IMR-90 (cell line): ENCODE measurements at regions not wholly inside any gene's neighbourhood (a gene's known extent, or its start where the extent isn't known, plus 50 kb on each side); places are given as distances from the start of the nearest gene placed in this dataset.

Experiments used
- ATAC-seq: fragments of 200-7000 bp; cut with Tn5 transposase; 2 replicates; pipeline ENCODE4 v1.9.1; 2020; ENCODE audit warnings: low read depth, mild to moderate bottlenecking, moderate library complexity
- BruUV-seq: library from RNA; stranded (reverse); fragments of 400-500 nt; replicated peaks from 2 replicates; lab custom pipeline; 2021; lab: Mats Ljungman, UMichigan
- CTCF ChIA-PET: fragments of 300-600 bp; formaldehyde crosslinking; extraction: SDS; loops from one replicate; lab custom pipeline; 2021; ENCODE audit warnings: antibody characterized with exemption; lab: Yijun Ruan, JAX
- POLR2A ChIA-PET: fragments of 300-600 bp; sonication (Branson Sonifier 250); formaldehyde crosslinking; loops from one replicate; lab custom pipeline; 2022; ENCODE audit warnings: antibody characterized with exemption; ENCODE audit not compliant: unreplicated experiment; lab: Charles Lee
- DNase-seq: peaks from one replicate; pipeline ENCODE4 v3.0.0; 2013
- H2AFZ ChIP-seq: replicated peaks from 2 replicates; pipeline ENCODE3; 2013; ENCODE audit warnings: low read length, mild to moderate bottlenecking; ENCODE audit not compliant: poor library complexity
- H2AK5ac ChIP-seq: 2 replicates; pipeline ENCODE4 v1.6.1; 2013; ENCODE audit warnings: low read depth, low read length, inconsistent platforms
- H2AK9ac ChIP-seq: replicated peaks from 2 replicates; pipeline ENCODE3; 2013; ENCODE audit warnings: mild to moderate bottlenecking, low read depth, low read length, moderate library complexity; ENCODE audit not compliant: poor library complexity
- H2BK120ac ChIP-seq: 2 replicates; pipeline ENCODE4 v1.6.1; 2013; ENCODE audit warnings: low read depth, low read length, inconsistent platforms
- H2BK15ac ChIP-seq: 3 replicates; pipeline ENCODE4 v1.6.1; 2013; ENCODE audit warnings: low read depth, low read length, inconsistent platforms
- H2BK20ac ChIP-seq: 2 replicates; pipeline ENCODE4 v1.6.1; 2013; ENCODE audit warnings: low read depth, mild to moderate bottlenecking, inconsistent platforms, low read length, moderate library complexity
- H2BK5ac ChIP-seq: 2 replicates; pipeline ENCODE4 v1.6.1; 2013; ENCODE audit warnings: mild to moderate bottlenecking, low read depth, low read length, inconsistent platforms; ENCODE audit not compliant: poor library complexity, severe bottlenecking
- H3K14ac ChIP-seq: replicated peaks from 2 replicates; pipeline ENCODE4 v1.6.1; 2013; ENCODE audit warnings: low read depth, low read length, inconsistent platforms
- H3K18ac ChIP-seq: 2 replicates; pipeline ENCODE4 v1.6.1; 2013; ENCODE audit warnings: low read depth, low read length, control low read depth
- H3K23ac ChIP-seq: 2 replicates; pipeline ENCODE4 v1.6.1; 2013; ENCODE audit warnings: low read depth, low read length, inconsistent platforms
- H3K27ac ChIP-seq: 2 replicates; pipeline ENCODE4 v1.5.1; 2013; ENCODE audit warnings: mild to moderate bottlenecking, control low read depth, low read length; ENCODE audit not compliant: insufficient read depth
- H3K27me3 ChIP-seq: 2 replicates; pipeline ENCODE4 v1.6.1; 2013; ENCODE audit warnings: low read length; ENCODE audit not compliant: control insufficient read depth, insufficient read depth
- H3K36me3 ChIP-seq: 2 replicates; pipeline ENCODE4 v1.6.1; 2013; ENCODE audit warnings: low read length, mixed read lengths; ENCODE audit not compliant: control insufficient read depth, insufficient read depth
- H3K4ac ChIP-seq: 2 replicates; pipeline ENCODE4 v1.6.1; 2013; ENCODE audit warnings: low read depth, low read length, inconsistent platforms
- H3K4me1 ChIP-seq: 2 replicates; pipeline ENCODE4 v1.6.1; 2013; ENCODE audit warnings: low read length, mixed read lengths; ENCODE audit not compliant: control insufficient read depth, insufficient read depth
- H3K4me2 ChIP-seq: 2 replicates; pipeline ENCODE4 v1.6.1; 2013; ENCODE audit warnings: low read depth, mild to moderate bottlenecking, control low read depth, low read length, moderate library complexity
- H3K4me3 ChIP-seq: 2 replicates; pipeline ENCODE4 v1.5.1; 2013; ENCODE audit warnings: low read depth, mild to moderate bottlenecking, control low read depth, low read length, moderate library complexity; ENCODE audit not compliant: insufficient read depth
- H3K56ac ChIP-seq: 2 replicates; pipeline ENCODE4 v1.6.1; 2013; ENCODE audit warnings: low read length, inconsistent platforms; ENCODE audit not compliant: insufficient read depth; ENCODE audit errors: extremely low read depth
- H3K79me1 ChIP-seq, 2 experiments: 2 replicates each; pipeline ENCODE4 v1.6.1; 2013; ENCODE audit warnings: low read length in 2 of 2, inconsistent platforms in 1 of 2, low read depth in 1 of 2
- H3K9ac ChIP-seq: 2 replicates; pipeline ENCODE4 v1.6.1; 2013; ENCODE audit warnings: low read depth, low read length, control low read depth
- H3K9me1 ChIP-seq: 2 replicates; pipeline ENCODE4 v1.6.1; 2013; ENCODE audit warnings: low read length, inconsistent platforms; ENCODE audit not compliant: insufficient read depth
- H3K9me3 ChIP-seq: 2 replicates; pipeline ENCODE4 v1.6.1; 2013; ENCODE audit warnings: low read length; ENCODE audit not compliant: control insufficient read depth, insufficient read depth
- H4K20me1 ChIP-seq: 2 replicates; pipeline ENCODE4 v1.6.1; 2013; ENCODE audit warnings: low read length, inconsistent platforms; ENCODE audit not compliant: insufficient read depth
- H4K5ac ChIP-seq: 2 replicates; pipeline ENCODE4 v1.6.1; 2013; ENCODE audit warnings: mild to moderate bottlenecking, low read depth, low read length, control low read depth
- H4K8ac ChIP-seq, 2 experiments: 2 replicates each; pipeline ENCODE4 v1.6.1; 2013; ENCODE audit warnings: low read depth in 2 of 2, low read length in 2 of 2, control low read depth in 1 of 2, inconsistent platforms in 1 of 2
- H4K91ac ChIP-seq: 2 replicates; pipeline ENCODE4 v1.6.1; 2013; ENCODE audit warnings: low read depth, low read length, inconsistent platforms; ENCODE audit not compliant: insufficient read depth
- CEBPB ChIP-seq: IDR thresholded peaks from 2 replicates; pipeline ENCODE4 v1.6.1; 2012; ENCODE audit warnings: low read depth, low read length, improper control_type of control experiment
- FOS ChIP-seq: fragments of 150-350 bp; IDR thresholded peaks from 2 replicates; pipeline ENCODE4 v1.6.1; 2016; ENCODE audit warnings: low read depth, low read length
- MAFK ChIP-seq: IDR thresholded peaks from 2 replicates; pipeline ENCODE4 v1.6.1; 2012; ENCODE audit warnings: low read depth, low read length, improper control_type of control experiment
- NFE2L2 ChIP-seq: fragments of 150-350 bp; IDR thresholded peaks from 2 replicates; pipeline ENCODE4 v1.6.1; 2016; ENCODE audit warnings: low read depth, mild to moderate bottlenecking, low read length
- RAD21 ChIP-seq: IDR thresholded peaks from 2 replicates; pipeline ENCODE4 v1.6.1; 2012; ENCODE audit warnings: low read length, improper control_type of control experiment
- RFX5 ChIP-seq: IDR thresholded peaks from 2 replicates; pipeline ENCODE4 v1.8.0; 2012; ENCODE audit warnings: low read depth, mild to moderate bottlenecking, low read length, moderate library complexity
- SMC3 ChIP-seq: fragments of 150-350 bp; IDR thresholded peaks from 2 replicates; pipeline ENCODE4 v1.6.1; 2016; ENCODE audit warnings: low read depth, mild to moderate bottlenecking, antibody characterized with exemption, low read length, moderate library complexity
- WGBS, 2 experiments: methylation state at CpG; one replicate each; pipeline versions ENCODE4 v1.1.5 to v1.1.7; 2013; ENCODE audit warnings: missing lambda C conversion rate in 2 of 2; ENCODE audit not compliant: insufficient read length in 1 of 2; ENCODE audit errors: extremely low coverage in 2 of 2; 5-methylcytosine and 5-hydroxymethylcytosine counted together
- dilution Hi-C: fragments of 300-500 bp; cut with HindIII; formaldehyde crosslinking; loops from one replicate; pipeline ENCODE4 v1.14.3; 2018; ENCODE audit warnings: low sequenced_read_pairs; ENCODE audit not compliant: unreplicated experiment
- in situ Hi-C: fragments of 300-500 bp; cut with MboI; formaldehyde crosslinking; loops from 3 replicates; pipeline ENCODE4 v1.14.3; 2019; ENCODE audit warnings: low sequenced_read_pairs, inconsistent platforms, mixed read lengths
- intact Hi-C: fragments of 100-400 bp; cut with micrococcal nuclease; formaldehyde crosslinking; loops from 2 replicates; pipeline ENCODE4 v1.10.0; 2022
- TF ChIP-seq, protein P1 (sequence below): fragments of 150-350 bp; IDR thresholded peaks from 2 replicates; pipeline ENCODE4 v1.6.1; 2016; ENCODE audit warnings: low read depth, mild to moderate bottlenecking, low read length, moderate library complexity, borderline replicate concordance
- TF ChIP-seq, protein P2 (sequence below): conservative IDR thresholded peaks from 2 replicates; pipeline ENCODE4 v1.5.1; 2012; ENCODE audit warnings: mild to moderate bottlenecking, low read depth, low read length, improper control_type of control experiment

DNA sequence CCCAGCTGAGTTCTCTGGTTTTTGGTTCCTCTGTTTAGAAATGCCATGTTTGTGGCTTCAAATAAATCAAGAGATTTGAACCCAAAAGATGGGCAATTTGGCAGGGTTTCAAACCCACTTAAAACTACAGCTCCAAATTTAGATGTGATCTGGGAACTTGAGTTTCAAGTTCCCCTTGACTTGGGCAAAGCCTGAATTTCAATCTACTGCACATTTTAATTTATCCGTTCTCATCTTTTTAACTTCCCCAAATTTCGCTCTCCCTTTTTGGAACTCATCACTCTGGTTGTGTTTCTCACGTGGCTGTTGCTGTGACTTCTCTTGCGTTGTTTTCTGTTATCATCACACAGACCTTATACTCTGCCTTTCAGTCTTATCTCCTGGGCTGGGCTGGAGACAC lies 230.9 kb downstream of the CDC5L start:
- no peak overlapping the region for H4K8ac ChIP-seq
- no peaks in the 10 kb centered on the region for H3K9me1 ChIP-seq
- DNase-seq (no peak), ATAC-seq (no peak)
- dilution Hi-C loops: no loop called here
- intact Hi-C loops: no loop called here
- H3K9me3 ChIP-seq: no peaks in the 10 kb centered on the region
- H2AFZ ChIP-seq: no peak overlapping the region
- H2BK120ac ChIP-seq: no peak overlapping the region
- no peak overlapping the region for H3K27ac ChIP-seq
- no peak overlapping the region for H2AK5ac ChIP-seq
- H2BK5ac ChIP-seq: no peak overlapping the region
- no peak overlapping the region for H2AK9ac ChIP-seq
- peaks cover 51% of the 10 kb centered on the region for H3K27me3 ChIP-seq
- in situ Hi-C loops: no loop called here
- H3K4me3 ChIP-seq: no peak overlapping the region
- H4K20me1 ChIP-seq: no peaks in the 10 kb centered on the region
- TF ChIP-seq NFE2L2 (no peak), FOS (no peak), SMC3 (no peak), RFX5 (no peak), RAD21 (no peak), CEBPB (no peak), MAFK (no peak)
- TF ChIP-seq, protein P1, sequence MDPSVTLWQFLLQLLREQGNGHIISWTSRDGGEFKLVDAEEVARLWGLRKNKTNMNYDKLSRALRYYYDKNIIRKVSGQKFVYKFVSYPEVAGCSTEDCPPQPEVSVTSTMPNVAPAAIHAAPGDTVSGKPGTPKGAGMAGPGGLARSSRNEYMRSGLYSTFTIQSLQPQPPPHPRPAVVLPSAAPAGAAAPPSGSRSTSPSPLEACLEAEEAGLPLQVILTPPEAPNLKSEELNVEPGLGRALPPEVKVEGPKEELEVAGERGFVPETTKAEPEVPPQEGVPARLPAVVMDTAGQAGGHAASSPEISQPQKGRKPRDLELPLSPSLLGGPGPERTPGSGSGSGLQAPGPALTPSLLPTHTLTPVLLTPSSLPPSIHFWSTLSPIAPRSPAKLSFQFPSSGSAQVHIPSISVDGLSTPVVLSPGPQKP: no peak
- TF ChIP-seq, protein P2, sequence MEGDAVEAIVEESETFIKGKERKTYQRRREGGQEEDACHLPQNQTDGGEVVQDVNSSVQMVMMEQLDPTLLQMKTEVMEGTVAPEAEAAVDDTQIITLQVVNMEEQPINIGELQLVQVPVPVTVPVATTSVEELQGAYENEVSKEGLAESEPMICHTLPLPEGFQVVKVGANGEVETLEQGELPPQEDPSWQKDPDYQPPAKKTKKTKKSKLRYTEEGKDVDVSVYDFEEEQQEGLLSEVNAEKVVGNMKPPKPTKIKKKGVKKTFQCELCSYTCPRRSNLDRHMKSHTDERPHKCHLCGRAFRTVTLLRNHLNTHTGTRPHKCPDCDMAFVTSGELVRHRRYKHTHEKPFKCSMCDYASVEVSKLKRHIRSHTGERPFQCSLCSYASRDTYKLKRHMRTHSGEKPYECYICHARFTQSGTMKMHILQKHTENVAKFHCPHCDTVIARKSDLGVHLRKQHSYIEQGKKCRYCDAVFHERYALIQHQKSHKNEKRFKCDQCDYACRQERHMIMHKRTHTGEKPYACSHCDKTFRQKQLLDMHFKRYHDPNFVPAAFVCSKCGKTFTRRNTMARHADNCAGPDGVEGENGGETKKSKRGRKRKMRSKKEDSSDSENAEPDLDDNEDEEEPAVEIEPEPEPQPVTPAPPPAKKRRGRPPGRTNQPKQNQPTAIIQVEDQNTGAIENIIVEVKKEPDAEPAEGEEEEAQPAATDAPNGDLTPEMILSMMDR: no peak
- no peak overlapping the region for H2BK15ac ChIP-seq
- no peak overlapping the region for H4K91ac ChIP-seq
- BruUV-seq: no TSS peak
- H3K4ac ChIP-seq: no peak overlapping the region
- H4K5ac ChIP-seq: no peak overlapping the region
- H3K56ac ChIP-seq: no peak overlapping the region
- no peak overlapping the region for H3K23ac ChIP-seq
- no peaks in the 10 kb centered on the region for H3K79me1 ChIP-seq
- no peak overlapping the region for H3K18ac ChIP-seq
- no peaks in the 10 kb centered on the region for H3K4me1 ChIP-seq
- ChIA-PET CTCF (interaction anchor here (1.1 kb wide), 1 partner anchor 143 kb away, joined by 3 read pairs; no protein-coding TSS in a partner anchor), POLR2A (no interaction called here)
- 100% methylated on average over 2 of the region's 4 CpGs; no CpG with 5 or more reads in 1 of the 2 experiments for WGBS, 2 experiments
- no peak overlapping the region for H3K9ac ChIP-seq
- no peak overlapping the region for H2BK20ac ChIP-seq
- no peak overlapping the region for H3K14ac ChIP-seq
- no peak overlapping the region for H3K4me2 ChIP-seq
- no peaks in the 10 kb centered on the region for H3K36me3 ChIP-seq
